ENCODE measurements at regions not wholly inside any gene's neighbourhood (a gene's known extent, or its start where the extent isn't known, plus 50 kb on each side); places are given as distances from the start of the nearest gene placed in this dataset.

GRCh38 chr1:108053270-108054013 is 88.5 kb upstream of the VAV3 start:
- TF ChIP-seq POLR2A (IDR thresholded peaks at IDR 0.05), result no peak
- TF ChIP-seq, protein P1, sequence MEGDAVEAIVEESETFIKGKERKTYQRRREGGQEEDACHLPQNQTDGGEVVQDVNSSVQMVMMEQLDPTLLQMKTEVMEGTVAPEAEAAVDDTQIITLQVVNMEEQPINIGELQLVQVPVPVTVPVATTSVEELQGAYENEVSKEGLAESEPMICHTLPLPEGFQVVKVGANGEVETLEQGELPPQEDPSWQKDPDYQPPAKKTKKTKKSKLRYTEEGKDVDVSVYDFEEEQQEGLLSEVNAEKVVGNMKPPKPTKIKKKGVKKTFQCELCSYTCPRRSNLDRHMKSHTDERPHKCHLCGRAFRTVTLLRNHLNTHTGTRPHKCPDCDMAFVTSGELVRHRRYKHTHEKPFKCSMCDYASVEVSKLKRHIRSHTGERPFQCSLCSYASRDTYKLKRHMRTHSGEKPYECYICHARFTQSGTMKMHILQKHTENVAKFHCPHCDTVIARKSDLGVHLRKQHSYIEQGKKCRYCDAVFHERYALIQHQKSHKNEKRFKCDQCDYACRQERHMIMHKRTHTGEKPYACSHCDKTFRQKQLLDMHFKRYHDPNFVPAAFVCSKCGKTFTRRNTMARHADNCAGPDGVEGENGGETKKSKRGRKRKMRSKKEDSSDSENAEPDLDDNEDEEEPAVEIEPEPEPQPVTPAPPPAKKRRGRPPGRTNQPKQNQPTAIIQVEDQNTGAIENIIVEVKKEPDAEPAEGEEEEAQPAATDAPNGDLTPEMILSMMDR (IDR thresholded peaks at IDR 0.05), result no peak
